SW480 (cell line): ENCODE measurements at regions not wholly inside any gene's neighbourhood (a gene's known extent, or its start where the extent isn't known, plus 50 kb on each side); places are given as distances from the start of the nearest gene placed in this dataset.

Source experiments
- DNase-seq: peaks from one replicate; pipeline ENCODE4 v3.0.0-alpha.2; 2016; ENCODE audit warnings: low spot score

DNA sequence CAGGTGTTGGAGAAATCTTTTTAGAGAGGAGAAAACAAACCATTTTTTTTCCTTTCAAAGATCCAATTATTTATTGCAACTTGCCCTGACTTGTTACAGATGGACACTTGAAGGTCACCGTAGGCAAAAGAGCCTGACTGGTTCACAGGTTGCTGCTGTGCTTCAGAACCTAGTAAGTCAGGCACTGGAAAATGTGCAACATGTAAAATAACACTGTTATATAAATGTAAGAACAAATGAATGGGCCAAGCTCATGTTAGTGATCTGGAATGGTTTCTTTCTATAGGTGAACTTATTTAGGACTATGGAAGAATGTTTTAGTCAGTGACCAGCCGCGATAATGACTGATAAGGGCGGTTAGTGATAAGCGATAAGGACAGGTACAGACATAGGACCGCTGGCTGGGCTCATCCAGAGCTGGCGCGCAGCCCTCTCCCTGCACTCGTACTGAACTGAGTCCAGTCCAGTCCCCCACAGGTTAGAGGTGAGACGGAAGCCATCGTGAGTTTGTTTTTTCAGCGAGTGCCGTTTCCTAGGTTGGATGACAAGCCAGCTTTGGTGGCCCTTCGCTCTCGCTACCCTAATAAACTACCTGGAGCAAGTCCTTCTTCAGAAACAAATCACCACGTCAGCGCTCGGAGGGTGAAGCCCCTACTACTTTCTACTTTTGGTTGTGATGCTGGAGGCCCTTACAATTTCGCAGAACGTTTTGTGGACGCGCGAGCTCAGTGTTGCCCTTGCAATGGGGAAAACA, 94.4 kb upstream of the PRDM1 start:
- DNase-seq = peak; percentile 47

GRCh38 chr6:105990151-105990550, 96.0 kb upstream of the PRDM1 start:
- no peak for DNase-seq

- DNase-seq = no peak
Measured at GRCh38 chr6:105988812-105989577, 97.1 kb upstream of the PRDM1 start.

DNA sequence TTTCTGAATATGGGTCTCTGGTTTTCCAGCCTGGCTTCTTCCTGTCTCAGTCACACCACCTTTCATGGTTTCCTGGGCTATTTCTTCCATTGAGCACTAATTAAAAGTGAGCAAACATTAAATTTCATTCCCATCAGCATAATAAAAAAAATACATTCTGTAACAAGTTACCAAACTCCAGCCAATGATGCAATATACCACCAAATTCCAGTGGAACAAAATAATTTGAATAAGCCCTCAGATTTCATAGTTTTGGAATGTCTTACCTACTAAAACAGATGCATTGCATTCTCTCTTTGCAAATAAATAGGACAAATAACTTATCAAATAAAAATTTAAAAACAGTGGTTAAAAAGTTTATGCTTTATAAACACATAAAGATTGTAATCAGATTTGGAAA, 97.8 kb upstream of the PRDM1 start:
- no peak for DNase-seq

DNA sequence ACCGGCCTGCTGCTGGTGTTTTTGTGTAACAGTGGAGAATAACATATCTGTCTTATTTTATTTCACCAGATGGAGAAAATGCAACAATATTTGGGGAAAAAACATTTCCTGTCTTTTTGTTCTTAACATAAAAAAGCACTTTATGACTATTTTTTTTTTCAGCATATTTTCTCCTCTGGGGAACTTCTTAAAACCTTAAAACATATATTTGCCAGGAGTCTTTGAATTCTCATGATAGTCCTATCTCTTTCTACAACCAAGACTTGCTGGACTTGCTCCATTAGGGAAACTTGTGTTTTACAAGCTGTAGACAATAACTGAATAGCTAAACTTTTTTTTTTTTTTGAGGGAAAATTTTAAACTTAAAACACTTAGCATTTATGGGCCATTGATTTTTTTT, 98.6 kb upstream of the PRDM1 start:
- no peak for DNase-seq

DNA sequence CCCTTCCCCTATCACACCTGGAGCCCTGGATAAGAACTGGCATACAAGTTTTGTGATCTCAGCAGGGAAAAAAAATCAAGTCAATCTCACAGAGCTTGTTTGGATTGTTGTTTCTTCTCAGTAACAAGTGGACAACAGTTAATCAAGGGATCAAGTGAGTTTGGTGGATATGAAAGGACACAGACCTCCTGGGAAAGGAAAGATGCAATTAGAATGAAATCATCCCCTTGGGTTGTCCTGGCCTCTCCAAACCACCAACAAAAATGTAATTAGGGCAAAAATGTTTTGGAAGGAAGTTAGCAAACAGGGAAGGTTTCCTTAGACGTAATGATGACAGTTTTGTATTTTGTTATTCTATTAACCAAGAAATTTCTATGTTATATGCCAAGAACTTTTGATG, 99.1 kb upstream of the PRDM1 start:
- no peak for DNase-seq

DNA sequence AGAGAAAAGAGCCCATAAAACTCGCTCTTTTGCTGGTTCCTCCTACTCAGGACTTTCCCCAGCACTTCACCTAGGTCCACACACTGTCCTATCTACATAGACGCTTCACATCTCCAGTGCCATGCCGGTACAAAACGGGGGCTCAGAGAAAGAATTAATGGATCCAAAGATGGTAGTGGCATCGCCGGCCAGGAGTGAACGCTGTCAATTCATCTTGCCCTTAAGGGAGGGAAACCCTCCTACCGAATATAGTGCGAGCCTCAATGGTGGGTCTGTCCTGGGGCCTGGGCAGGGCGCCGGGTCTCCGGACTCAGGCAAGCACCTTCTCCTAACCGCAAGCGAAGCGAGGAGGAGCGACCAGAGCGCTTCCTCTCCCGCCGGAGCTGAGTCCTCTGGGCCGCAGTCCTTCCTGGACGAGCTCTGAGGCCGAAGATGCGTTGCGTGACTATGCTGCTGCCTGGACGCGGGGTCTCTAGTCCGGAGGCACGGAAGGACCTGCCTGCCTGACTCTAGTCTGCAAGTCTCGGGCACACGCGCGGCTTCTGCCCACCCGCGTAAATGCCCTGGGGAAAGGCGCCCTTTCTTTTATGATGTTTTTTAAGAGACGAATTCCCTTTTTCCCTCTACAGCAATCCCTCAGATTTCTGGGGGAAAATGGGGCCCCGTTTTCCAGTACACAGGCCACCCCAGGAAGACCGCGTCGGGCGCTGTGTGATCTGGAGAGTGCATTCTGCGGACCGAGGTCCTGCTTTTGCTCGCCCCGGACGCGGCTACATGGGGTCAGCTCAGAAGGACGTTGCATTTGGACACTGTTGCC, 100.1 kb upstream of the PRDM1 start:
- no peak for DNase-seq

- DNase-seq = peak; percentile 16
Measured at GRCh38 chr6:105985098-105985815, 100.9 kb upstream of the PRDM1 start.

GRCh38 chr6:105983763-105984162, 102.4 kb upstream of the PRDM1 start:
- no peak for DNase-seq

GRCh38 chr6:105982761-105983540, 103.2 kb upstream of the PRDM1 start:
- DNase-seq = no peak

DNA sequence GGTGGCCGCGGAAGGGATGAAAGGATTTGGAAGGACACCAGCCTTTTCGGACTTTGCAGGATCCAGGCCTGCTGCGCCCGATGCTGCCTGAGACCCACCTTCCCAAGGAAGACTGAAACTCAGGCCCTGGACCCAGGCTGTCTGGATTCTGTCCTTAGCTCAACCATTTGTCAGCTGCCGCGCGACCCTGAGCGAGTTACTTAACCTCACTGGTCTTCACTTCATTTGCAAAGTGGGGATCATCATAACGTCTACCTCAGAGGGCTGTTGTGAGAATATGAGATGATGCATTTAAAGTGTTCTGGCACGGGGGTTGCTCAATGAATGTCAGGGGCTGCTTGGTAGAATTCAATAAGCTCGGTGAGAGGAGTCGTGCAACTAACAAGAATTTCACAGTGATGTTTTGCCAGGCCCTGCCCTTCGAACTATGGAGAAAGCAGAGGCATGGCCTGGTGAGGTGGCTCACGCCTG, 104.2 kb upstream of the PRDM1 start:
- no peak for DNase-seq

DNA sequence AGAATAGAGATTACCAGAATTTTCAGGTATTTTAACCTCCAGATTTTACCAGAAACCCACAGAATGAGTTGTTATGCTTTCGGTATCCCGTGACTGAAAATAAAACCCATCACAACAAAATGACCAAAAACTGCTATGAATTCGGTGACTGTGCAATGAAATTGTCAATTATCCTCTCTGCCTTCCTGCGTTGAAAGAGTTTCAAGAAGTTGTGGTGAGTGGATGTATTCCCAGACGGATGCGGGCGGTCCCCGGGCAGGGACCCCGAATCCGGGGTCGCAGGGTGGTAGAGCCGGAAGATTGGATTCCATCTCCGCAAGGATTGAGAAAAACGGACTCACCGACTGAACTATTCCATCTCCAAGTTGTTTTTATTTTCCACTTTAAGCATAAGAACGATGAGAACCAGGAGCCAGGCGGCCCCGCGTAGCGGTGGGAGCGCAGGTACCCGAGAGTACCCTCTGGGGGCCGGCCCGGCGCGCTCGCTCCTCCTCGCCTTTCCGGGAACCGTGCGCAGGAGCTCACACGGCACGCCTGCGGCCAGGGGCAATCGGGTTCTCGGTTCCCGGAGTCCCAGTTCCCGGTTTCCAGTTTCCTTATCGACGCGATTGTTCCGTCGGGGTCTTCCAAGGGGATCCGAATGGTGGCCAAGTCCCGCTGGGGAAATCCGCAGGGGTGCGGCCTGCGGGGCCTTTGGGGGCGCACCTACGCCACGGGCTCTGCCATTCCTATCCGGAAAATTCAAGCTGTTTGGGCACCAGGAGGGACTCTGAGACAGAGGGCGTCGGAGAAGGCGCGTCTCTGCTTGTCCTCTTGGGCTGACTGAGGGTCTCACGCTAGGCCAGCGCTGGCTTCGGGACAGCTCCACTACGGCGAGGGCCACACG, 104.9 kb upstream of the PRDM1 start:
- no peak for DNase-seq

- DNase-seq = no peak
Measured at GRCh38 chr6:105978974-105979373, 107.2 kb upstream of the PRDM1 start.

DNA sequence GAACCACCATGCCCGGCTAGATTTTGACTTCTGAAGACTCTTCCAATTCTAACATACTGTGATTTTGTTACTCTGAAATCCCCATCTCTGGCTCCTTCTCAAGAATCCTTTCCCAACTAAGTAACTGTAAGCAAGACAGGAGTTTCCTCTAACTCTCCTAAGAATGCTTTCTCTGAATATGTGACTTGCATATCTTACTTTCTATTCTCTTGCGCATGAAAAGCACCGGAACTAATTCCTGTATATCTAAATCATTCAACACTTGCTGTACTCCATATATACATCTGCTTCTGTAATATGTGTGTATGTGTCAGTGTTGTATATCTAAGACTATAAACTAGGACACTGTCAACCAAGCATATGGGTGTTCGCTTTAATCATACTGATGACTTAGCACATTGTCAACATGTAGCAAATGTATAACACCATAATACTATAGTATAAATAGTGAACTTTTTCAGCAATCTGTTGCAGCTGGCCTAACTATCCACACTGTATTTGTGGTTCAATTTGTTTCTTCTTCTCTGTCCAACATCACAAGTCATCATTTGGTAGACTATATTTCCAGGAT, 108.1 kb upstream of the PRDM1 start:
- DNase-seq = no peak

DNA sequence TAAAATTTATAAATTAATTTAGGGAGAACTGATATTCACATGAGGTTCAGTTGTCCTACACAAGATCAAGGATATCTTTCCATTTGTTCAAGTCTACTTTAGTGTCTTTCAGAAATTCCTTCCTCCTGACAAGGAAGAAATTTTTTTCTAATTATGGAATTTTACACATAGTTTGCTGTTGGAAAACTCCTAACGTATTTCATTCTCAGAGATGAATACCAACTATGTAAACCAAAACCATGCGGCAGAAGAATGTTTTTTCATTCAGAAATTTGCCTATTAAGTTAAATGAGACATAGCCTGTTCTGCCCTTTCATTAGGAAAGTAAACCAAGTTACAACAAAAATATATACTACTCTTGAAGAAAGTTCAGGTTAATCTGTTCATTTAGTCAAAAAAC, 111.2 kb upstream of the PRDM1 start:
- no peak for DNase-seq

DNA sequence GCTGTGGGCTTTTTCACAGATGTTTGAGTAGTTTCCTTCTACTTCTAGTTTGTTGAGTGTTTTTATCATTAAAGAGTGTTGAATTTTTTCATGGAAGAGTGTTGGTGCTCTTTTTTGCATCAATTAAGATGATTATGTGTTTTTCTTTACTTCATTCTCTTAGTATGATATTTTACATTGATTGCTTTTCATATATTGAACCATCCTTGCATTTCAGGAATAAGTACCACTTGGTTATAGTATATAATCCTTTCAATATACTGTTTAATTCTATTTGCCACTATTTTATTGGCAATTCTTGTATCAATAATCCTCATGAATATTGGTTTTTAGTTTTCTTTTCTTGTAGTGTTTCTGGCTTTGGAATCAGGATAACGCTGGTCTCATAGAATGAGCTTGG, 113.7 kb upstream of the PRDM1 start:
- no peak for DNase-seq

DNA sequence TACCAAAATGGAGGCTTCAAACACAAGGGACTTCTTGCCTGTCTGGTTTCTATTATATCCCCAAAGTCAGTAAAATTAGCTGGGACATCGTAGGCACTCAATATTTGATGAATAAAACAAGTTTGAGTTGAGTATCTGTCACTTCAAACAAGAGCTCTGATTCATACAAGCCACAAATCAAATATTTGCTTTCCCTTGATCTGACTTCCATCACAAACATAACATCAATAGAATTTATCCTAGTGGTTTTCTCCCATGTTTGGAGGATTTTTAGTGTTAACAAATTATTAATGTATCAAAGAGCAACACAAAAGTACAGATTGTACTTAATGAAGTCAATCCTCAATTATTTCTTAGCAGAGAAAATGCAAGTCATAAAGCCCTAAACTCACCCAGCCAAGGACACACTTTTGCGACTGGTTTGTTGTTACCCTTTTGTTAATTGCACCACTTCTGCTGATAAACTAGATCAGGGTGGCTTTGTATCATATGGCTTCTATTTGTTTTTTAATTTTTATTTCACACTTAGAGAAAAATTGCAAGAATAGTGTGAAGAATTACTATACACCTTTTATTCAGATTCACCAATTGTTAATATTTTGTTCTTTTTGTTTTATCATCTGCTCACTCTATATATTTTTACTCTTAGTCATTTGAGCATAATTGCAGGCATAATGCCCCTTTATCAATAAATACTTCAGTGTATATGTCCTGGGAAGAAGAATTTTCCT, 117.4 kb upstream of the PRDM1 start:
- DNase-seq = peak; percentile 52

GRCh38 chr6:105967917-105968602, 118.1 kb upstream of the PRDM1 start:
- no peak for DNase-seq

DNA sequence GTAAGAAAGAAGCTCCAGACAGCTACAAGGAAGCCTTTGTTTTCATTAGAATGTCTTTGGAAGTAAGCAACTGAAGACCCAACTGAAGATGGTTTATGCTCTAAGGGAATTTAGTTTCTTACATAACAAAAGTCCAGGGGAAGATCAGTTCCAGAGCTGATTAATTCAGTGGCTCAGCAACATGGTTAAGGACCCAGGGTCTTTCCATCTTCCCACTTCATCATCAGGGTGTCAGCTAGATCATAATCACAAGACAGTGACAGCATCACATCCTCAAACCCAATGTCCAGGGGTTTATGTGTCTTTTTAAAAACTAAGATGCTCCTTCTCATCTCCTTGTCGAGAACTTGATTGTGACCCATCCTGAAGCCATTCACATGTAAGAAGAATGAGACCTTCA, 119.7 kb upstream of the PRDM1 start:
- DNase-seq = no peak
